Ectodermal cell (in vitro differentiated cells): ENCODE measurements at regions not wholly inside any gene's neighbourhood (a gene's known extent, or its start where the extent isn't known, plus 50 kb on each side); places are given as distances from the start of the nearest gene placed in this dataset.

Experiments used
- H3K27ac ChIP-seq: 2 replicates; pipeline ENCODE4 v1.7.0; 2013; ENCODE audit warnings: mild to moderate bottlenecking, low read depth, low read length; ENCODE audit not compliant: insufficient read depth, poor library complexity, severe bottlenecking
- H3K27me3 ChIP-seq: 2 replicates; pipeline ENCODE4 v1.7.0; 2013; ENCODE audit warnings: mild to moderate bottlenecking, low read length; ENCODE audit not compliant: insufficient read depth, control insufficient read depth, poor library complexity, severe bottlenecking
- H3K36me3 ChIP-seq: one replicate; pipeline ENCODE4 v1.7.0; 2013; ENCODE audit warnings: low read length; ENCODE audit not compliant: control insufficient read depth, insufficient read depth
- H3K4me1 ChIP-seq: one replicate; pipeline ENCODE4 v1.7.0; 2013; ENCODE audit warnings: low read length; ENCODE audit not compliant: control insufficient read depth, insufficient read depth
- H3K4me3 ChIP-seq: 2 replicates; pipeline ENCODE4 v1.7.0; 2013; ENCODE audit warnings: low read depth, low read length, control low read depth; ENCODE audit not compliant: insufficient read depth
- H3K9me3 ChIP-seq: 2 replicates; pipeline ENCODE4 v1.7.0; 2013; ENCODE audit warnings: mild to moderate bottlenecking, low read length, moderate library complexity; ENCODE audit not compliant: control insufficient read depth
- WGBS, 2 experiments: methylation state at CpG; one replicate each; pipeline ENCODE4 v1.1.7; 2013; ENCODE audit warnings: missing lambda C conversion rate in 2 of 2; 5-methylcytosine and 5-hydroxymethylcytosine counted together

GRCh38 chr15:29424118-29424517 is 154.5 kb upstream of the NSMCE3 start:
- H3K9me3 ChIP-seq, result no peaks in the 10 kb centered on the region
- no peak overlapping the region for H3K4me3 ChIP-seq
- H3K36me3 ChIP-seq, result no peaks in the 10 kb centered on the region
- no peaks in the 10 kb centered on the region for H3K27me3 ChIP-seq
- peaks cover 11% of the 10 kb centered on the region for H3K4me1 ChIP-seq
- WGBS, 2 experiments, result 90 to 91% methylated on average over 4 of the region's 4 CpGs
- no peak overlapping the region for H3K27ac ChIP-seq

DNA sequence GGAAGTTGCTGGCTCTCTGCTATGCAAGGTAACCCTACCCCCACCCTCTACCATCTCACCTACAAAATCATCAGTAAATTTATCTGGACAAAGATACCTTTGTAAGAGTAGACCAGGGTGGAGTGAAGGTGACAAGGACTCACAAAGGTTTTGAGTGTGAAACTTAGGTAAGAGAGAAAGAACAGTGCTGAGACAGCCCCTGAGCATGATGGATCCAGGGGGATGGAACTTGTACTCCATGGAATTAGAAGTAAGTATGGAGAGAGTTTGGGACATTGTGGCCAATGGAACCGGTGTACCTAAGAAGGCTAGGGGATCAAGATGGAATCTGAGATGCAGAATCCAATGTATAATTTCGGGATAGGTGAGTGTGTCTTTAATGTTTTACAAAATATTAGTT is 153.0 kb upstream of the NSMCE3 start:
- peaks cover 11% of the 10 kb centered on the region for H3K4me1 ChIP-seq
- H3K27me3 ChIP-seq, result no peaks in the 10 kb centered on the region
- WGBS, 2 experiments, result 98 to 100% methylated on average over 1 to 2 of the region's 2 CpGs
- no peak overlapping the region for H3K4me3 ChIP-seq
- H3K36me3 ChIP-seq, result no peaks in the 10 kb centered on the region
- no peak overlapping the region for H3K27ac ChIP-seq
- no peaks in the 10 kb centered on the region for H3K9me3 ChIP-seq

DNA sequence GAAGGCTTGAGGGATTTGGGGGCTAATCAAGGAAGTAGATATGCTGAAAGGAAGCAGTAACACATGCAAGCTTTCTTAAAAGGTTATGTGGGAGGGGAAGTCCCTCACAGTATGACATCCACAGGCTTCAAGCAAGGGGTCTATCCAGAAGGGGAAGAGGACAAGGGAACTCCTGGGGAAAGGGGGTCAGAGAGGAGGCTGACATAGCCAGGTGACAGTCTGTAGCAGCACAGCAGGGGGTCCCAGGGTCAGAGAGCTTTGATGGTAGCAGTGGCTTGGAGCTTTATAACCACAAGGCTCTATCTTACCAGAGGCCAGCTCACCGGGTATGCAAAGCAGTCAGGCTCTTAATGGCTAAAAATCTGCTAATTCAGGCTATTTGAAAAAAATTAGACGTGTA is 150.6 kb upstream of the NSMCE3 start:
- H3K9me3 ChIP-seq, result no peaks in the 10 kb centered on the region
- no peak overlapping the region for H3K27ac ChIP-seq
- H3K36me3 ChIP-seq, result no peaks in the 10 kb centered on the region
- WGBS, 2 experiments, result 67 to 69% methylated on average over 2 of the region's 2 CpGs
- H3K4me1 ChIP-seq, result peaks cover 11% of the 10 kb centered on the region
- H3K27me3 ChIP-seq, result no peaks in the 10 kb centered on the region
- no peak overlapping the region for H3K4me3 ChIP-seq

- H3K36me3 ChIP-seq, result no peaks in the 10 kb centered on the region
- H3K4me3 ChIP-seq, result no peak overlapping the region
- WGBS, 2 experiments, result no CpG with 5 or more reads among the region's 1 CpG
Measured at GRCh38 chr15:29418931-29419330, 149.3 kb upstream of the NSMCE3 start.

DNA sequence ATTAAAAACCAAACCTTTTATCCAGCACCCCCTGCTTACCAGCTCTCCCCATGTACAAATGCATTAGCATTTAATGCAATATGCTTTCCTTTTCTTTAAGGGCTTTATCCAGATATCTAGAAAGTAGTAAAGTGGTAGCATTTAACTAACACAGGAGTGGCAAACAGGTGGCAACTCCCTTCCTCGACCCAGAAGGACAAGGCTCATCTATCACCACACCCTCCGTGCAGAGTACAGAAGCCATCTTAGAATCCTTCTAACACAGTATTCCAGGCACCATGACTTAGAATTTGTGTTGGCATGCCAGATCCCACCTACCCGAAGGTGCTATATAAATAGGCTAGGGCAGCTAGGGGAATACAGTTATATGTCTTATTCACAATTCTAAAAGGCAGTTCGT is 148.6 kb upstream of the NSMCE3 start:
- Histone ChIP-seq H3K27me3 (no peaks in the 10 kb centered on the region), H3K36me3 (no peaks in the 10 kb centered on the region), H3K4me1 (peaks cover 11% of the 10 kb centered on the region), H3K9me3 (no peaks in the 10 kb centered on the region), H3K4me3 (no peak overlapping the region), H3K27ac (no peak overlapping the region)
- WGBS, 2 experiments, result 88 to 92% methylated on average over 4 of the region's 4 CpGs

More at GRCh38 chr15:29418931-29419330, 149.3 kb upstream of the NSMCE3 start:
- H3K27me3 ChIP-seq, result no peaks in the 10 kb centered on the region
- no peak overlapping the region for H3K27ac ChIP-seq
- H3K9me3 ChIP-seq, result no peaks in the 10 kb centered on the region
- H3K4me1 ChIP-seq, result peaks cover 11% of the 10 kb centered on the region

DNA sequence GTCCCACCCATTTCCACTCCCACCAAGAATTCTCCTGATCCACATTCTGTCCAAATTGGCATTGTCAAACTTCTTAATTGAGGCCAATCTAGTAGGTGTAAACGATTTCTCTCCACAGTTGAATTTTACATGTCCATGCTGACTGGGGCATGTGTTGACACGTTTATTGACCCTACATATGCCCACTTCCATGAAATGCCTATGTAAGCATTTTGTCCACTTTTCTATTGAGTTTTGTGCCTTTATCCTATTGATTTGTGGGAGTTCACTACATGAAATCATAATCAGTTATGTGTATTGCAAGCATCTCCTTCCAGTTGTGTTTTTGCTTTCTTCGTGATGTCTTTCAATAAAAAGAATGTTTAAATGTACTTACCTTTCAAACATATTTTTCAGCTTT is 141.7 kb upstream of the NSMCE3 start:
- H3K9me3 ChIP-seq, result no peaks in the 10 kb centered on the region
- WGBS, 2 experiments, result 92% methylated on average over 2 to 3 of the region's 3 CpGs

GRCh38 chr15:29410338-29410737 is 140.7 kb upstream of the NSMCE3 start:
- WGBS, 2 experiments, result 62 to 70% methylated on average over 9 of the region's 9 CpGs
- no peaks in the 10 kb centered on the region for H3K27me3 ChIP-seq

More for the DNA sequence above, 141.7 kb upstream of the NSMCE3 start:
- Histone ChIP-seq H3K4me3 (no peak overlapping the region), H3K36me3 (no peaks in the 10 kb centered on the region), H3K27ac (no peak overlapping the region), H3K4me1 (no peaks in the 10 kb centered on the region), H3K27me3 (no peaks in the 10 kb centered on the region)

GRCh38 chr15:29409890-29410289 is 140.3 kb upstream of the NSMCE3 start:
- Histone ChIP-seq H3K27me3 (no peaks in the 10 kb centered on the region), H3K9me3 (no peaks in the 10 kb centered on the region), H3K36me3 (no peaks in the 10 kb centered on the region), H3K4me3 (no peak overlapping the region), H3K27ac (no peak overlapping the region), H3K4me1 (no peaks in the 10 kb centered on the region)
- WGBS, 2 experiments, result 72 to 75% methylated on average over 8 of the region's 8 CpGs

More at GRCh38 chr15:29410338-29410737, 140.7 kb upstream of the NSMCE3 start:
- Histone ChIP-seq H3K36me3 (no peaks in the 10 kb centered on the region), H3K9me3 (no peaks in the 10 kb centered on the region), H3K27ac (no peak overlapping the region), H3K4me1 (no peaks in the 10 kb centered on the region), H3K4me3 (no peak overlapping the region)

GRCh38 chr15:29405564-29405963 is 135.9 kb upstream of the NSMCE3 start:
- WGBS, 2 experiments, result 94 to 95% methylated on average over 12 of the region's 12 CpGs
- no peaks in the 10 kb centered on the region for H3K9me3 ChIP-seq
- H3K27ac ChIP-seq, result no peak overlapping the region
- no peaks in the 10 kb centered on the region for H3K4me1 ChIP-seq
- H3K4me3 ChIP-seq, result no peak overlapping the region
- no peaks in the 10 kb centered on the region for H3K27me3 ChIP-seq
- H3K36me3 ChIP-seq, result no peaks in the 10 kb centered on the region

GRCh38 chr15:29403772-29404171 is 134.2 kb upstream of the NSMCE3 start:
- no peak overlapping the region for H3K27ac ChIP-seq
- no peaks in the 10 kb centered on the region for H3K9me3 ChIP-seq
- 42 to 43% methylated on average over 8 of the region's 8 CpGs for WGBS, 2 experiments
- H3K27me3 ChIP-seq, result no peaks in the 10 kb centered on the region
- no peak overlapping the region for H3K4me3 ChIP-seq
- H3K36me3 ChIP-seq, result no peaks in the 10 kb centered on the region
- H3K4me1 ChIP-seq, result no peaks in the 10 kb centered on the region

DNA sequence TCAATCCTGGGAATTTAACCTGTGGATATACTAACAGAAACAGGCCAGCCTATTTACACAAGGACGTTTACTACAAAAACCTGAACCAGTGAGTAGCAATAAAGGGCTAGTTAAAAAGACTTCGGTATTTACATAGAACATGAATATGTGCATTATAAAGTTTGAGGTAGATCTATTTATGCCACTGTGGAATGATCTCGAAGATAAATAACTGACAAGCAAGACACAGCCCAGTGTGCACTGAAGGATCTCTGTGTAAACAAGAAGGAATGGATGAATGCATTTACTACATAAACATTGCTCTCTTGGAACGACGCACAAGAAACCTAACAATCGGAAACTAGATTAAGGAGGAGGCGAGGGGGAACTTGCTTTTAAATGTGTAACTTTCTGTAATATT is 132.0 kb upstream of the NSMCE3 start:
- no peak overlapping the region for H3K4me3 ChIP-seq
- 81 to 87% methylated on average over 3 to 7 of the region's 7 CpGs for WGBS, 2 experiments

More for the DNA sequence above, 132.0 kb upstream of the NSMCE3 start:
- Histone ChIP-seq H3K27me3 (no peaks in the 10 kb centered on the region), H3K4me1 (no peaks in the 10 kb centered on the region), H3K36me3 (no peaks in the 10 kb centered on the region), H3K9me3 (no peaks in the 10 kb centered on the region), H3K27ac (no peak overlapping the region)
